ENCODE measurements at regions not wholly inside any gene's neighbourhood (a gene's known extent, or its start where the extent isn't known, plus 50 kb on each side); places are given as distances from the start of the nearest gene placed in this dataset.

DNA sequence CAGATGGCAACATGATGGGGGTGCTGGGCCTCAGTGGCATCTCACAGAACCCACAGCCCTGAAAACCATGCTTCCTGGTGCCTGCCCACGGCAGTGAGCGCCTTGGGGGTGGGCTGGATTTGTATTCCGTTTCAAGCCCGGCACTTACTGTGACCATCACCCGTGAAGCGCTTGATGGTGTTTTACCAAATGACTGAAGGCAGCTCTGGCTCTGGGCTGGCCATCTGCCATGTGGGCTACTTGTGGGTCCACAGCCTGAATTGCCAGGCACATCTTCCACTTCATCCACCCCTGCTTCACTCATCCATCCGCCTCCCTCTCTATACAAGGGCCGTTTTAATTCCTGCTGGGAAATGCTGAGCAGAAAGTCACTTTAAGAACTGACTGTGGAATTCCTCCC lies 250.9 kb upstream of the GMDS start:
- ChIA-PET POLR2A (no interaction called here), CTCF (no interaction called here)
- no peak overlapping the region for H3K4me3 ChIP-seq (ENCODE audit: low read depth in 2 of 2, low read length in 2 of 2)
- H3K36me3 ChIP-seq (ENCODE audit: control insufficient read depth, insufficient read depth, low read length) = no peaks in the 10 kb centered on the region
- BruUV-seq (replicated peaks) = no TSS peak
- H3K27me3 ChIP-seq (ENCODE audit: control insufficient read depth, insufficient read depth, low read length) = no peaks in the 10 kb centered on the region; the same call in 1 of the 2 replicates
- DNase-seq (ENCODE audit: low read depth, low spot score) = no peak
- no peak for ATAC-seq
- in situ Hi-C loops (cut with HindIII; ENCODE audit: low pct_unique_long_range_greater_than_20kb, low sequenced_read_pairs) = no loop called here
- no peak for TF ChIP-seq SIN3A (IDR thresholded peaks at IDR 0.05; ENCODE audit: borderline replicate concordance, insufficient read depth, low read depth, low read length)
- no peak for TF ChIP-seq POLR2AphosphoS5 (IDR thresholded peaks at IDR 0.05; ENCODE audit: low read depth, low read length)
- TF ChIP-seq, protein P1, sequence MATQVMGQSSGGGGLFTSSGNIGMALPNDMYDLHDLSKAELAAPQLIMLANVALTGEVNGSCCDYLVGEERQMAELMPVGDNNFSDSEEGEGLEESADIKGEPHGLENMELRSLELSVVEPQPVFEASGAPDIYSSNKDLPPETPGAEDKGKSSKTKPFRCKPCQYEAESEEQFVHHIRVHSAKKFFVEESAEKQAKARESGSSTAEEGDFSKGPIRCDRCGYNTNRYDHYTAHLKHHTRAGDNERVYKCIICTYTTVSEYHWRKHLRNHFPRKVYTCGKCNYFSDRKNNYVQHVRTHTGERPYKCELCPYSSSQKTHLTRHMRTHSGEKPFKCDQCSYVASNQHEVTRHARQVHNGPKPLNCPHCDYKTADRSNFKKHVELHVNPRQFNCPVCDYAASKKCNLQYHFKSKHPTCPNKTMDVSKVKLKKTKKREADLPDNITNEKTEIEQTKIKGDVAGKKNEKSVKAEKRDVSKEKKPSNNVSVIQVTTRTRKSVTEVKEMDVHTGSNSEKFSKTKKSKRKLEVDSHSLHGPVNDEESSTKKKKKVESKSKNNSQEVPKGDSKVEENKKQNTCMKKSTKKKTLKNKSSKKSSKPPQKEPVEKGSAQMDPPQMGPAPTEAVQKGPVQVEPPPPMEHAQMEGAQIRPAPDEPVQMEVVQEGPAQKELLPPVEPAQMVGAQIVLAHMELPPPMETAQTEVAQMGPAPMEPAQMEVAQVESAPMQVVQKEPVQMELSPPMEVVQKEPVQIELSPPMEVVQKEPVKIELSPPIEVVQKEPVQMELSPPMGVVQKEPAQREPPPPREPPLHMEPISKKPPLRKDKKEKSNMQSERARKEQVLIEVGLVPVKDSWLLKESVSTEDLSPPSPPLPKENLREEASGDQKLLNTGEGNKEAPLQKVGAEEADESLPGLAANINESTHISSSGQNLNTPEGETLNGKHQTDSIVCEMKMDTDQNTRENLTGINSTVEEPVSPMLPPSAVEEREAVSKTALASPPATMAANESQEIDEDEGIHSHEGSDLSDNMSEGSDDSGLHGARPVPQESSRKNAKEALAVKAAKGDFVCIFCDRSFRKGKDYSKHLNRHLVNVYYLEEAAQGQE (IDR thresholded peaks at IDR 0.05; ENCODE audit: insufficient read depth in 1 of 2, low read depth in 2 of 2, low read length in 1 of 2) = no peak
- TF ChIP-seq, protein P2, sequence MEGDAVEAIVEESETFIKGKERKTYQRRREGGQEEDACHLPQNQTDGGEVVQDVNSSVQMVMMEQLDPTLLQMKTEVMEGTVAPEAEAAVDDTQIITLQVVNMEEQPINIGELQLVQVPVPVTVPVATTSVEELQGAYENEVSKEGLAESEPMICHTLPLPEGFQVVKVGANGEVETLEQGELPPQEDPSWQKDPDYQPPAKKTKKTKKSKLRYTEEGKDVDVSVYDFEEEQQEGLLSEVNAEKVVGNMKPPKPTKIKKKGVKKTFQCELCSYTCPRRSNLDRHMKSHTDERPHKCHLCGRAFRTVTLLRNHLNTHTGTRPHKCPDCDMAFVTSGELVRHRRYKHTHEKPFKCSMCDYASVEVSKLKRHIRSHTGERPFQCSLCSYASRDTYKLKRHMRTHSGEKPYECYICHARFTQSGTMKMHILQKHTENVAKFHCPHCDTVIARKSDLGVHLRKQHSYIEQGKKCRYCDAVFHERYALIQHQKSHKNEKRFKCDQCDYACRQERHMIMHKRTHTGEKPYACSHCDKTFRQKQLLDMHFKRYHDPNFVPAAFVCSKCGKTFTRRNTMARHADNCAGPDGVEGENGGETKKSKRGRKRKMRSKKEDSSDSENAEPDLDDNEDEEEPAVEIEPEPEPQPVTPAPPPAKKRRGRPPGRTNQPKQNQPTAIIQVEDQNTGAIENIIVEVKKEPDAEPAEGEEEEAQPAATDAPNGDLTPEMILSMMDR (IDR thresholded peaks at IDR 0.05) = no peak
- TF ChIP-seq TCF7L2 (IDR thresholded peaks at IDR 0.05; ENCODE audit: low read depth, low read length) = no peak
- no peaks in the 10 kb centered on the region for H3K4me1 ChIP-seq (ENCODE audit: control insufficient read depth, insufficient read depth, low read length)
- no peaks in the 10 kb centered on the region for H3K9me3 ChIP-seq (ENCODE audit: control insufficient read depth, insufficient read depth, low read depth, low read length)
- H3K27ac ChIP-seq (ENCODE audit: low read length) = no peak overlapping the region
- intact Hi-C loops (cut with micrococcal nuclease; ENCODE audit: unreplicated experiment) = no loop called here

DNA sequence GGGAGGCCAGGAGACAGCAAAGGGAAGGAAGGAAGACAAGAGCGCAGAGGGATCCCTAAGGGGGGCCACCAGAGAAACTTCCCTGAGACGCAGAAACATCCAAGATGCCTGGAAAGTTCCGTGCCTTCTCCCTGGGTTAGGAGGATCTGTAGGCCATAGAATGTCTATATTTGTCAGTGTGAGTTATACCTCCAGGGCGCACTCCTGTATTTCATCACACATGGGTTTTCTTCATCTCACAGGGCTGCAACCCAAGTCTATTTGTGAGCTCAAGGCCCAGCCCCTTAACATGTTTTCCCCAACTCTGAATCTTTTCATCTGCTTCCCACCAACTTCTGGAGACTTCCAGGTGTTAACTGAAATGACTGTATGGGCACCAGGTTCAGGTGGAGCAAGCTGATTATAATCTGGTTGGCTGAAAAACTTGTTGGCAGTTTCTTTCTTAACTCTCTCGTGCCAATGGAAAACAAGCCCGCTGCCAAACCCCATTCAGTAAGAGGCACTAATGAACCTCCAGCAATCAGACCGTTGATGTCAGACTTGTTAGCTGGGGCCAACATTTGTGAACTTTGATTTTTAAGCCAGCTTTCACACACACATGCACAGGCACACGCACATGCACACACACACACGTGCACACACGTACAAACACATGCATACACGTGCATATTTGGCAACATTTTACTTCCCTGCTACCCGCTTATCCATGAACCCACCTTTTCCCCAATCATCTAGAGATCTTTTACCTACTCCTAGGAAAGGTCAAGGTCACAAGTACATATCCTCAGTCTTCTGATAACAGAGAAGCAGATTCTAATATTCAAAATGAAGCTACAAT lies 247.5 kb upstream of the GMDS start:
- no peak overlapping the region for H3K27ac ChIP-seq (ENCODE audit: low read length)
- no peak overlapping the region for H3K4me3 ChIP-seq (ENCODE audit: low read depth in 2 of 2, low read length in 2 of 2)
- no peaks in the 10 kb centered on the region for H3K9me3 ChIP-seq (ENCODE audit: control insufficient read depth, insufficient read depth, low read depth, low read length)
- in situ Hi-C loops (cut with HindIII; ENCODE audit: low pct_unique_long_range_greater_than_20kb, low sequenced_read_pairs) (no loop called here), intact Hi-C loops (cut with micrococcal nuclease; ENCODE audit: unreplicated experiment) (no loop called here)
- BruUV-seq (replicated peaks) = no TSS peak
- TF ChIP-seq TCF7L2 (IDR thresholded peaks at IDR 0.05; ENCODE audit: low read depth, low read length) (no peak), POLR2AphosphoS5 (IDR thresholded peaks at IDR 0.05; ENCODE audit: low read depth, low read length) (no peak), SIN3A (IDR thresholded peaks at IDR 0.05; ENCODE audit: borderline replicate concordance, insufficient read depth, low read depth, low read length) (no peak)
- TF ChIP-seq, protein P2 (IDR thresholded peaks at IDR 0.05) = no peak
- TF ChIP-seq, protein P1 (IDR thresholded peaks at IDR 0.05; ENCODE audit: insufficient read depth in 1 of 2, low read depth in 2 of 2, low read length in 1 of 2) = no peak
- ChIA-PET CTCF (no interaction called here), POLR2A (interaction anchor here (0.6 kb wide), 2 partner anchors 11 to 464 kb away, joined by 3 to 4 read pairs; no protein-coding TSS in a partner anchor)
- ATAC-seq (no peak), DNase-seq (ENCODE audit: low read depth, low spot score) (no peak)
- H3K36me3 ChIP-seq (ENCODE audit: control insufficient read depth, insufficient read depth, low read length) = no peaks in the 10 kb centered on the region
- H3K27me3 ChIP-seq (ENCODE audit: control insufficient read depth, insufficient read depth, low read length) = no peaks in the 10 kb centered on the region; the same call in 1 of the 2 replicates
- no peaks in the 10 kb centered on the region for H3K4me1 ChIP-seq (ENCODE audit: control insufficient read depth, insufficient read depth, low read length)

Data from Panc1 (cell line).